ENCODE measurements at regions not wholly inside any gene's neighbourhood (a gene's known extent, or its start where the extent isn't known, plus 50 kb on each side); places are given as distances from the start of the nearest gene placed in this dataset.

- no peaks in the 10 kb centered on the region for H3K4me1 ChIP-seq
- 51 to 64% (median 60%) methylated on average over 3 of the region's 3 CpGs for WGBS, 3 donors
- no peak overlapping the region for H3K4me3 ChIP-seq
- no peaks in the 10 kb centered on the region for H3K27me3 ChIP-seq (ENCODE audit: insufficient read depth in 3 of 3, low read length in 2 of 3)
- ATAC-seq, result no peak
- H3K9me3 ChIP-seq, result no peaks in the 10 kb centered on the region
- no peak overlapping the region for H3K27ac ChIP-seq
- H3K36me3 ChIP-seq (ENCODE audit: insufficient read depth in 1 of 2, low read depth in 1 of 2), result no peaks in the 10 kb centered on the region
- no peak for DNase-seq
- intact Hi-C loops (cut with DNase I), result no loop called here
- TF ChIP-seq, protein P1, sequence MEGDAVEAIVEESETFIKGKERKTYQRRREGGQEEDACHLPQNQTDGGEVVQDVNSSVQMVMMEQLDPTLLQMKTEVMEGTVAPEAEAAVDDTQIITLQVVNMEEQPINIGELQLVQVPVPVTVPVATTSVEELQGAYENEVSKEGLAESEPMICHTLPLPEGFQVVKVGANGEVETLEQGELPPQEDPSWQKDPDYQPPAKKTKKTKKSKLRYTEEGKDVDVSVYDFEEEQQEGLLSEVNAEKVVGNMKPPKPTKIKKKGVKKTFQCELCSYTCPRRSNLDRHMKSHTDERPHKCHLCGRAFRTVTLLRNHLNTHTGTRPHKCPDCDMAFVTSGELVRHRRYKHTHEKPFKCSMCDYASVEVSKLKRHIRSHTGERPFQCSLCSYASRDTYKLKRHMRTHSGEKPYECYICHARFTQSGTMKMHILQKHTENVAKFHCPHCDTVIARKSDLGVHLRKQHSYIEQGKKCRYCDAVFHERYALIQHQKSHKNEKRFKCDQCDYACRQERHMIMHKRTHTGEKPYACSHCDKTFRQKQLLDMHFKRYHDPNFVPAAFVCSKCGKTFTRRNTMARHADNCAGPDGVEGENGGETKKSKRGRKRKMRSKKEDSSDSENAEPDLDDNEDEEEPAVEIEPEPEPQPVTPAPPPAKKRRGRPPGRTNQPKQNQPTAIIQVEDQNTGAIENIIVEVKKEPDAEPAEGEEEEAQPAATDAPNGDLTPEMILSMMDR (IDR thresholded peaks at IDR 0.05), result no peak
Measured at GRCh38 chr9:24382566-24382965, 163.1 kb downstream of the IZUMO3 start.

- H3K27me3 ChIP-seq (ENCODE audit: insufficient read depth in 3 of 3, low read length in 2 of 3), result no peaks in the 10 kb centered on the region
- H3K27ac ChIP-seq, result no peak overlapping the region
- no peaks in the 10 kb centered on the region for H3K36me3 ChIP-seq (ENCODE audit: insufficient read depth in 1 of 2, low read depth in 1 of 2)
- TF ChIP-seq, protein P1 (IDR thresholded peaks at IDR 0.05), result no peak
- ATAC-seq (no peak), DNase-seq (no peak)
- H3K4me1 ChIP-seq, result no peaks in the 10 kb centered on the region
- intact Hi-C loops (cut with DNase I), result no loop called here
- no peak overlapping the region for H3K4me3 ChIP-seq
- WGBS, 3 donors, result 81 to 86% (median 84%) methylated on average over 1 of the region's 1 CpG
- H3K9me3 ChIP-seq, result no peaks in the 10 kb centered on the region
Measured at GRCh38 chr9:24381205-24381604, 164.5 kb downstream of the IZUMO3 start.

DNA sequence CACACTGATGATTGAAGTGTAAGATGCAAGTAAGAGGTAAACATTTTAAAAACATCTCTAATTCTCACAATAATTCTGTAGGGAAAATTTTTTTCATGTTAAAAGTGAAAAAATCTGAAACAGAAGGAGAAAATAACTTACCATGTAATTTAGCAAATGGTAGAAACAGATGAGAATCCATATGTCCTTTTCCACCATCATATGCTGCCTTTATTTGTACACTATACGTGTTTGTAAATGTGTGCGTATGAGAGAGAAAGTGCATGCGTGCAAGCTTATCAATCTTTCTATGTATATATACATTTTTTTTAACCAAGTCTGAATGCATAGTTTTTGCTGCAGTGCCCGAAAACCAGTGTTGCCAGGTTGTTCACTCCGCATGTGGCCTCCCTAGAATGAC, 186.7 kb downstream of the IZUMO3 start:
- intact Hi-C loops (cut with DNase I), result no loop called here
- TF ChIP-seq, protein P1 (IDR thresholded peaks at IDR 0.05), result no peak
- Histone ChIP-seq H3K4me1 (no peaks in the 10 kb centered on the region), H3K27ac (no peak overlapping the region), H3K4me3 (no peak overlapping the region), H3K27me3 (ENCODE audit: insufficient read depth in 3 of 3, low read length in 2 of 3) (no peaks in the 10 kb centered on the region), H3K36me3 (ENCODE audit: insufficient read depth in 1 of 2, low read depth in 1 of 2) (no peaks in the 10 kb centered on the region), H3K9me3 (no peaks in the 10 kb centered on the region)
- DNase-seq, result no peak
- 92 to 96% (median 94%) methylated on average over 5 of the region's 5 CpGs for WGBS, 3 donors
- ATAC-seq, result no peak

DNA sequence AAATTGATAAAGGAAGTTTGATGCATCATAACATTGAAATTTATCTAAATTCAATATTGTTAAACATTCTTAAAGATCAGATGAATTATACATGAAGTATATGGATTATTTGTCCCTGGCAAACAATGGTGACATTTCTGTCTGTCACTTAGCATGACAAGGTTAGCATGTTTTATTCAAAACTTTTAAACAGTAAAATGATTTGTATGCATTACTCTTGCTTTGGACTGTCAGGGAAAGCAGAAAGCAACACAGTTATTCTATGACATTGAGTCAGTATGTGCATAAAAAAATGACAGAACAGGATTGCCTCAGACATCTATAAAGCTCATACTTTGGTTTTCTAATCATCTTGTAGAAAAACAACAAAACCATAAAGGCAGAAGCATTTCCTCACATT, 193.7 kb downstream of the IZUMO3 start:
- DNase-seq (no peak), ATAC-seq (no peak)
- Histone ChIP-seq H3K4me3 (no peak overlapping the region), H3K27ac (no peak overlapping the region), H3K4me1 (no peaks in the 10 kb centered on the region), H3K36me3 (ENCODE audit: insufficient read depth in 1 of 2, low read depth in 1 of 2) (no peaks in the 10 kb centered on the region), H3K27me3 (ENCODE audit: insufficient read depth in 3 of 3, low read length in 2 of 3) (no peaks in the 10 kb centered on the region), H3K9me3 (no peaks in the 10 kb centered on the region)
- intact Hi-C loops (cut with DNase I), result no loop called here
- TF ChIP-seq, protein P1 (IDR thresholded peaks at IDR 0.05), result no peak

DNA sequence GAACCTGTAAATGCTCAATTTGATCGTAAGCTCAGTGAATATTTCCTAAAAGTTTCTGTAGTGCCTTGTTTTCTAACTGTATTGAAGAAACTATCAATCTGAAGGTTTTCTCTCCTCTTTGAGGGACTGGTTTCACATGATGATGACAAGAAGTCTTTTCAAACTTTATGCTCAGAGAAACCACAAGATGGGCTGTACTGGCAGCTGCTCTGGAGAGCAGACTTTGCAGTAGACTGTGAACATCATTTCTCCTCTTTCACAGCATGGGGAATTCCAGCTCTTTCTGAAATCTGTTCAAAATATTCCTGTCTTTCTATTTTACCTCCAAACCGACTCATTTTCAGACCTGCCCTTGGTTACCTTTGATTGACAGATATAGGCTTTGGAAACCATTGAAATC, 194.4 kb downstream of the IZUMO3 start:
- WGBS, 3 donors, result 48 to 62% (median 61%) methylated on average over 2 of the region's 2 CpGs
- intact Hi-C loops (cut with DNase I), result no loop called here
- TF ChIP-seq, protein P1 (IDR thresholded peaks at IDR 0.05), result no peak
- Histone ChIP-seq H3K27ac (no peak overlapping the region), H3K4me1 (no peaks in the 10 kb centered on the region), H3K4me3 (no peak overlapping the region), H3K9me3 (no peaks in the 10 kb centered on the region), H3K27me3 (ENCODE audit: insufficient read depth in 3 of 3, low read length in 2 of 3) (no peaks in the 10 kb centered on the region), H3K36me3 (ENCODE audit: insufficient read depth in 1 of 2, low read depth in 1 of 2) (no peaks in the 10 kb centered on the region)
- DNase-seq (no peak), ATAC-seq (no peak)

Data from psoas muscle (tissue), 7 donors.